Ishikawa (cell line): ENCODE measurements at regions not wholly inside any gene's neighbourhood (a gene's known extent, or its start where the extent isn't known, plus 50 kb on each side); places are given as distances from the start of the nearest gene placed in this dataset.

Experiments
- CEBPB ChIP-seq: IDR thresholded peaks from 2 replicates; pipeline ENCODE4 v1.6.1; 2012
- CREB1 ChIP-seq: IDR thresholded peaks from 2 replicates; pipeline ENCODE4 v1.6.1; 2012; ENCODE audit warnings: low read depth
- EGR1 ChIP-seq: IDR thresholded peaks from 2 replicates; pipeline ENCODE4 v1.6.1; 2012
- EP300 ChIP-seq: IDR thresholded peaks from 2 replicates; pipeline ENCODE4 v1.6.1; 2012; ENCODE audit warnings: borderline replicate concordance
- FOXM1 ChIP-seq: IDR thresholded peaks from 2 replicates; pipeline ENCODE4 v1.6.1; 2012; ENCODE audit warnings: low read depth, borderline replicate concordance
- MAX ChIP-seq: IDR thresholded peaks from 2 replicates; pipeline ENCODE4 v1.6.1; 2012
- NFIC ChIP-seq: IDR thresholded peaks from 2 replicates; pipeline ENCODE4 v1.6.1; 2012
- RAD21 ChIP-seq: IDR thresholded peaks from 2 replicates; pipeline ENCODE4 v1.6.1; 2012; ENCODE audit warnings: low read depth
- REST ChIP-seq: IDR thresholded peaks from 2 replicates; pipeline ENCODE4 v1.6.1; 2012; ENCODE audit warnings: low read depth, mild to moderate bottlenecking
- TAF1 ChIP-seq: IDR thresholded peaks from 2 replicates; pipeline ENCODE4 v1.6.1; 2012; ENCODE audit warnings: low read depth, mild to moderate bottlenecking
- TCF12 ChIP-seq: IDR thresholded peaks from 2 replicates; pipeline ENCODE4 v1.6.1; 2012; ENCODE audit warnings: low read depth
- TEAD4 ChIP-seq: IDR thresholded peaks from 2 replicates; pipeline ENCODE4 v1.6.1; 2012
- USF1 ChIP-seq: IDR thresholded peaks from 2 replicates; pipeline ENCODE4 v1.6.1; 2012
- YY1 ChIP-seq: IDR thresholded peaks from 2 replicates; pipeline ENCODE4 v1.6.1; 2012; ENCODE audit warnings: low read depth
- ZBTB7A ChIP-seq: IDR thresholded peaks from 2 replicates; pipeline ENCODE4 v1.6.1; 2012; ENCODE audit warnings: low read depth

- no peak for TF ChIP-seq TCF12
- no peak for TF ChIP-seq CREB1
- no peak for TF ChIP-seq FOXM1
- no peak for TF ChIP-seq USF1
- TF ChIP-seq MAX = no peak
- no peak for TF ChIP-seq TEAD4
- no peak for TF ChIP-seq CEBPB
- TF ChIP-seq YY1 = no peak
- no peak for TF ChIP-seq RAD21
- no peak for TF ChIP-seq NFIC
- TF ChIP-seq EP300 = no peak
- TF ChIP-seq ZBTB7A = no peak
- no peak for TF ChIP-seq TAF1
- no peak for TF ChIP-seq EGR1
- no peak for TF ChIP-seq REST
Measured at GRCh38 chr2:3899536-3900155, 196.3 kb downstream of the DCDC2C start.

GRCh38 chr2:3902131-3902530, 198.8 kb downstream of the DCDC2C start:
- TF ChIP-seq FOXM1 (no peak), USF1 (no peak), REST (no peak), CREB1 (no peak), EP300 (no peak), TCF12 (no peak), MAX (no peak), NFIC (no peak)

GRCh38 chr2:3904061-3904460, 200.7 kb downstream of the DCDC2C start:
- no peak for TF ChIP-seq TCF12
- no peak for TF ChIP-seq FOXM1
- no peak for TF ChIP-seq MAX
- TF ChIP-seq TEAD4 = no peak
- TF ChIP-seq ZBTB7A = no peak
- TF ChIP-seq USF1 = no peak
- TF ChIP-seq NFIC = no peak
- no peak for TF ChIP-seq YY1
- TF ChIP-seq TAF1 = no peak
- no peak for TF ChIP-seq RAD21
- TF ChIP-seq CEBPB = no peak
- no peak for TF ChIP-seq EGR1
- no peak for TF ChIP-seq CREB1
- TF ChIP-seq EP300 = no peak
- TF ChIP-seq REST = no peak

- TF ChIP-seq FOXM1 (no peak), CREB1 (no peak), EGR1 (no peak), ZBTB7A (no peak), USF1 (no peak), TCF12 (no peak), EP300 (no peak)
Measured at GRCh38 chr2:3911882-3912455, 208.6 kb downstream of the DCDC2C start.
